Activated CD8-positive, alpha-beta memory T cell treated with anti-CD3 and anti-CD28 coated beads for 48 hours (primary cell): ENCODE measurements at regions not wholly inside any gene's neighbourhood (a gene's known extent, or its start where the extent isn't known, plus 50 kb on each side); places are given as distances from the start of the nearest gene placed in this dataset.

Experiments used
- DNase-seq, 3 experiments: peaks; one replicate each; pipeline ENCODE4 v3.0.0-alpha.2; 2020; ENCODE audit warnings: low read depth in 2 of 3, low spot score in 2 of 3

DNA sequence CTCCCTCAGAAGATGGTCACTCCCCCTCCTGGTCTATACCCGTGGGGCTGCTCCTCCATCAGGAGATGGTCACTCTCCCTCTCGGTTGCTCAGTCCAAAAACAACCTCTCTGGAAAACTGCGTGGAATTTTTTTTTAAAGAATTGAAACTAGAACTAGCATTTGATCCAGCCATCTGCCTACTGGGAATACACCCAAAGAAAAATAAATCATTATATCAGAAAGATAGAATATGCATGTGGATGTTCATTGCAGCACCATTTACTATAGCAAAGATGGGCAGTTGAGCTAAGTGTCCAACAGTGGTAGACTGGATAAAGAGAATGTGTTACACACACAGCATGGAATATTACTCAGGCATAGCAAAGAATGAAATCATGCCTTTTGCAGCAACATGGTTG, 75.7 kb upstream of the B3GAT1 start:
- no peak for DNase-seq

DNA sequence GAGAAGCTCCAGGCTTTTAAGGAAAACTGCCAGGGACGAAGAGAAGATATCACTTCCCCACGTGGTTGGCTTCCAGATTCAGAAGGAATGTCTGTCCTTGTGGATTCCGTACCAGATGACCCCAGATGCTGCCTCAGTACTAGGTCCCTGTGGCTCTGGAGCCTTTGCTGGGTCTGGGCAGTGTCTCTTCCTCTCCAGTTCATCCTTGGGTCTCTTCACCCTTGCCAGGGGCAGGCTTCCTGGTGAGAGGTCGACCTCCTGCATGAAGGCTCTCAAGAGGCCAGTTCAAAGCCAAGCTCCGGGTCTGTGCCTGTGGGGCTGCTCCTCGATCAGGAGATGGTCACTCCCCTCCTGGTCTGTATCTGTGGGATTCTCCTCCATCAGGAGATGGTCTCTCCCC, 74.7 kb upstream of the B3GAT1 start:
- DNase-seq, result no peak

DNA sequence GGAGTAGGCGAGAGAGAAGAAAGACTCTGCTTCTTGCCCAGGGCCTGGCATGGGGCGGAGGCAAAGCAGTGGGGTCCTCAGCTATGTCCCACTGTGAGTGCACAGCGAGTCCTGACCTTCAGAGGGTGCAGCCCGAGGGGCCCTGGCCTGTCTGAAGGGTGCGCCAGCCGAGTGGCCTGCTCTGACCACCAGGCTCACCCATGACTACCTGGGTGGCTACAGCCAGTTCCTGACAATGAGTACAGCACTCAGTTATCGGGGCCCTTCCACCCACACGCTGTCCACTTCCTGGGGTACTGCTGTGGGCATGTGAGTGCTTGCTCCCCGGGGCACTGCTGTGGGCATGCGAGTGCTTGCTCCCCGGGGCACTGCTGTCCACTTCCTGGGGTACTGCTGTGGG, 74.1 kb upstream of the B3GAT1 start:
- no peak for DNase-seq

DNA sequence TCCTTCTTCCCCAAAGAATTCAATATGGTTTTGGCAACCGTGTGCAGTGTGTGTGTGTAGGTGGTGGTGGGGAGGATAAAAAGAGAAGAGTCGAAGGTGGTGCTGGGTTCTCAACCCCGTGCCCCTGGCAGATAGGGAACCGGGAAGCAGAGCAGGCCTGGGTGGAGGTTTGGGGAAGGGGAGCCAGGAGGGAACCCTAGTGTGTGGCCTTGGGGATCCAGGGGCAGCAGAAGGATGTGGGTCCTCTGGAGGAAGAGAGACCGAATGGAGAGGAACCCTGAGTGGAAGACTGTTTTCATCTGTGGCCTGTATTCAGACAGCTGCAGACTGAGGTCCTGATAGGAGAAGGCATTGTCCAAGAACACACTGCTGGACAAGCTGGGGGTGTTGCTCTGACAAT, 73.3 kb upstream of the B3GAT1 start:
- DNase-seq, result no peak

DNA sequence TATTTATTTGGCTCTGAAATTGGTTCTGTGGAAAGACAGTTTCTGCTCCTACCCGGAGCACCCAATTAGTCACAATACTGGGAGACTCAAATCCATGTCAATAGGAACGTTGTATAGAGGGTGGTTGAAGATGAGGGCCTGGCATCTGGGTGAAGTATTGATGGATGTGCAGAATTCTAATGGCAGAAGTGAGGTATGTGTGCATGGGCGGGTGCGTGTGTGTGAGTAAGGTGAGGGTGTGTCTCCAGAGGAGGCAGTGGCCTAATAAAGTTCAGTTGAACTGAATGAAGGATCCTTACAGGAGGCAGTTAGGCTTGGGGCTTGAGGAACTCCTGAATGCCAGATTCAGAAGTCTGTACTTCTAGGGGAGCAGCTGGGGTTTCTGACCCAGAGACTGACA, 71.8 kb upstream of the B3GAT1 start:
- no peak for DNase-seq

DNA sequence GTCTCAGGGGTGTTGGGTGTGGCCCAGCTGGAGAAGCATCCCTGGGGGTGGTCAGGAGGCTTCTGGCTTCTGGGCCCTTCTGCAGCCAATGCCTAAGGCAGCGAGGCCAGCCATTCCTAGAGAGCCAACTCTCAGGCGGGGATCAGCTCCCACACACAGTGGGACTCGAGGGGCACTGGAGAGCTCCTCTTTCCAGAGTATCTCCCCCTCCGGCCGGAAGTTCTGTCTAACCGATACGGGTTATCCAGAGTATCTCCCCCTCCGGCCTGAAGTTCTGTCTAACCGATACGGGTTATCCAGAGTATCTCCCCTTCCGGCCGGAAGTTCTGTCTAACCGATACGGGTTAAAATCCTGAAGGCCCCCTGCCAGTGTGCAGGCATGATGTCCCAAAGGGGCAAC, 71.2 kb upstream of the B3GAT1 start:
- no peak for DNase-seq

DNA sequence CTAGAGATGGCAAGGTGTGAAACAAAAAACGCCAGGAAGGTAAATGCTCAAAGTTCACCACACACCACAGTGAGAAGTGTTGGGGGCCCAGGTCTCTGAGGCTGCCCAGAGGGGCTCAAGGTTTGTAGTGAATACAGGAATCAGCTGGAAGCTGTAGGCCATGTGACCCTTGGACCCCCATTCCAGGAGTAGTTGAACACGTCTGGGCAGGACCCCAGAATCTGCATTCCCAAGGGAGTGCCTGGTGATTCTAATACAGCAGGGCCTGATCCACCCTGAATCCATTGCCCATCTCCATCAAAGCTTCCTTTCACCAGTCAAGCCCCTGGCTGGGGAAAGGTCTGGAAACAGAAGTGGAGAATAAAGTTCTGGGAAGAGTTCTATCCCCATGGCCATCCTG, 70.8 kb upstream of the B3GAT1 start:
- DNase-seq, result no peak

DNA sequence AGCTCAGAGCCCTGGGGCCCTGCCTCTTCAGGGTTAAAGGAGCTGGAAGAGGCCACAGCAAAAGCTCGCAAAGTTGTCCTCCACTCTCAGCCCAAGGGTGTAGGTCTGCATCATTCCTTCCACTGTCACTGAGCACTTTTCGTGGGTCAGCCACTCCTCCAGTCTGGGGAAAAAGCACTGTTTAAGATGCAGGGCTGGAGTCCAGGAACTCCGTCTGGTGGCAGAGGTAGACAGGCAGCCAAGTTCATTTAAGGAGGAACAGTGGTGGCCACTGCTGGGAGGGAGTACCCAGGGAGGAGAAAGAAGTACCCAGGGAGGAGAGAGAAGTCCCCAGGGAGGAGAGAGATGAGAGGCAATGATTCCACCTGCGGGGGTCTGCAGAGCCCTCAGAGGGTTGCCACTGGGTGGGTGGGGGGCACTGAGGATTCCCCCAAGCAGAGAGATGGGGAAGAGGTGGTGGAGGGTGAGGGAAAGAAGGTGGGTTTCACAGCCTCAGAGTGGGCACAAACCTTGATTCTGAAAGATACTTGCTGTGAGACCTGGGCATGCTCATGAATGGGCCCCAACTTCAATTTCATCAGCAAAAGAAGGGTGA, 70.0 kb upstream of the B3GAT1 start:
- DNase-seq, result no peak

DNA sequence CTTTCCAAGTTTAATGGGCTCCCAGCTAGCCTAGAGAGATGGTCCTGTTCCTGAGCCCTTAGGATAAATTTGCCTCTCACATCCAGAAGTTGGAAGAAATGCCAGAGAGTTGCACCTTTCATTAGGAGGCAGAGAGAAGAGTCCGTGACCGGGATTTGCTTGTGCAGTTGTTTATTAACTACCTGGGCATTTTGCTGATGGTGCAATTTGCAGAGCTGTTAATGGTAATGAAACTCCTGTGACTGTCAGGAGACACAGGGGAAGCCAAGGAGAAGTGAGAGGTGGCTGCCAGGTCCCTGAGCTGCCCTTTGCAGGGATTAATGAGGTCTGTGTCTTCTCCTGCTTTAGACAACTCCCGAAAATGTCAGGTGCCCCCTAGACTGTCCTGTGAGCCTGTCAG, 69.1 kb upstream of the B3GAT1 start:
- DNase-seq, result no peak

DNA sequence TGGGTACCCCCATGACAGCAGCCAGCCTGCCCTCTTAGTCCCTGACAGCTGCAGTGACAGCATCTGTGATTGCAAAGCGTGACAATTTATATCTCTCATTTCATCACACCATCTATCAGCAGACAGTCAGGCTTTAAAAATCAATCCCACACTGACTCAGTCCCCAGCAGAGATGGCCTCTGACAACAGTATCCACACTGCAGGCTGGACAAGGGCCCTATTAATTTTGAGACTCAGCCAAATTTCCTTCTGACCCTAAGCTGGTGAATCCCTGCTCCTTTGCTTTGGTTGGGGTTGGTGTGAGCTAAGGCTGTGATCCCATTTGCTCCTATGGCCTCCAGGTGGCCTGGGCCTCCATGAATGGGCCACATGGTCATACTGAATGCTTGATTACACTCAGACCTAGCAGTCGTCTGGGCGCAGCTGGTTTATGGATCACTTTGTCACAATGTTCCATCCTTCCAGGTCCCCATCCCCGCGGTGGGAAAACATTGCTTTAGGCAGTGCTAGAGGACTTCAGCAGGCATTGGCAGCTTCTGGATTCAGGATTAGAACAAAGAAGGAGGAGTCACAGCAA, 68.2 kb upstream of the B3GAT1 start:
- DNase-seq, result no peak

DNA sequence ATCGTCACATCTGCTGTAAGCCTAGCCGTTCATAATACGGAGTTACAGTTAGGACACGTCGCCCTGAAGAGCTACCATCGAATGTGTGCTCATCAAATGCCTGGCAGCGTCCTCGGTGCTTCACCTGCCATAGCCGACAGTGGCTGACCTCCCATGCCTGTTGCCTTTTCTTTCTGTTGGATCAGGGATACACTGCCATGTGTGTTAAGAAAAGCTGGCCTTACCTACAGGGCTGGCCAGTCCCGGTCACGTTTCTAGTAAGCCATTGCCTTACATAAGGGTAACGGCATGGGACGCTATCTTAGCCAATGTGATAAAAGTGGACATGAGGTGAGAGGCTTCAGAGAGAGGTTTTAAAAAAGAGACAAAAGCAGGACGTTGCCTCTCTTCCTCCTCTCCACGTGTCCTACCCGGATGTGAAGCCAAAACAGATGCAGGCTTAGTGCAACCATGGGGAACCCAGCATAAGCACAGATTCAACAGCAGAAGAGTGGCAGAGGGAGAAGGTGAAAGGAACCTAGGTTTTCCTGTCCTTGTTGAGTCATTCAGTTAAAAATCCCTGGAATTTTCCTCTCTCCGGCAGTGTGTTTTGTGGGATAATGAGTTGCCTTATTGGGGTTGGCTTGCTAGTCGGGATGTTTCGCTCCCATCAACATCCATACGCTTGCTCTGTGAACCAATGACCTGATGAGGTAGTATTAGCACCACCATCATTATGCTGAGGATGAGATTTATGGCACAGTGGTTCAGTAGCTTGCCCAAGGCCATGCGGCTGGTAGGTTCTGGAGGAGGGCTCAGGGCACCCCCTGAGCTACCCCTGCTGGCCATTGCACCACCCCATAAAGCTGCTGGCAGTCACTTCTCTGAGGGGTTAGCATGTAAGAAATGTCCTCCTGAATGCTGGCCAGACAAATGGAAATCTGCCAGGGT, 67.4 kb upstream of the B3GAT1 start:
- no peak for DNase-seq

DNA sequence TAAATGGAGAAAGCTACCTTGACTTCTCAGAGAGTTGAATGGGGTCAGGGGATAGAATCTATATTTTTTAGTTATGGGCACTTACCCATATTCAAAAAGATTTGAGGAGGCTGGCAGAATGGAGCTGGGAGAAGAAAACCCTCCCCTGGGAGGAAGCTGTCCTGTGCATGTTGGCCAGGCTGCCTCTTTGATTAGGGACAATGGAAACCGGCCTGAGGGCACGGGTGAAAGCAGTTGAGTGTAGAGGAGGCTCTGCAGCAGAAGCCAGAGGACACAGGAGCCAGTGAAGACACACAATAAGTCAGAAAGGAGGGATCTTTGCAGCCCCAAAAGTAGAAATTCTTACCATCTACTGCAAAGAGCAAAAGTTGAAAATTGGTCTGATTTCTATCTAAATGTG, 66.6 kb upstream of the B3GAT1 start:
- no peak for DNase-seq

DNA sequence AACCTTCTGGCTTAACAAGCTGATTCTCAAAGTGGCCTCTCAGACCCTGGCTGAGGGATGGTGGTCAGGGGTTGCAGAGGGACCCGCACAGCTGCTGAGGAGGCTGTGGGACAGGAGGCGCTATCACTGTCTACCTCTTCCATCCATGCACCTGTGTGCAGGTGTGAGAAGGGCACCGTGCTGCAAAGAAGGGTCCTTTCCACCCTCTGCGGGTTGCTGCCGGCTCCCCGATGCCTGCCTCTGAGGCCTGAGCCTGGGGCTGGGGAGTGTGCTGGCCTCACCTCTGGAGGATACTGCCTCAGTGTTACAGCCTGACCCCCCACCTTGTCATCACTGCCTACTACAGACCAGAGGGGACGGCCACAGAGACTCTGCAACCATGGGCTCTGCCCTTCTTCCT, 66.1 kb upstream of the B3GAT1 start:
- DNase-seq, result no peak

DNA sequence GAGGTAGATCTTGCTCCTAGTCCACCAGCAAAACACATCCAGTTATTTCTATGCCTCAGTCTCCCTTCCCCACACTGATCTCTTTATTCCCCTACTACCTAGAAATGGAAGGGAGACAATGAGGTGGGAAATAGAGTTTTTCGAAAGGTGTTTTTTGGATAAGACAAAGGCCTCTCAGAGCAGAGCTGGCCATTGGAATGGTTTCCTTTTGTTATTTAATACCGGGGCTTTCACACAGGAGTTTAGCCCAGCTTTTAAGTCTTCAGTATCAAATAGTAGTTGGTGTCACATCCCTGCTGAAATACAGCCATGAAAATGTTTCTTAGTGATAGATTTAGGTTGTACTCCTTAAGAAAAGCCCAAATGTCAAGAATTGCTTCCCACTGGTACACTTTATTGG, 65.4 kb upstream of the B3GAT1 start:
- no peak for DNase-seq

DNA sequence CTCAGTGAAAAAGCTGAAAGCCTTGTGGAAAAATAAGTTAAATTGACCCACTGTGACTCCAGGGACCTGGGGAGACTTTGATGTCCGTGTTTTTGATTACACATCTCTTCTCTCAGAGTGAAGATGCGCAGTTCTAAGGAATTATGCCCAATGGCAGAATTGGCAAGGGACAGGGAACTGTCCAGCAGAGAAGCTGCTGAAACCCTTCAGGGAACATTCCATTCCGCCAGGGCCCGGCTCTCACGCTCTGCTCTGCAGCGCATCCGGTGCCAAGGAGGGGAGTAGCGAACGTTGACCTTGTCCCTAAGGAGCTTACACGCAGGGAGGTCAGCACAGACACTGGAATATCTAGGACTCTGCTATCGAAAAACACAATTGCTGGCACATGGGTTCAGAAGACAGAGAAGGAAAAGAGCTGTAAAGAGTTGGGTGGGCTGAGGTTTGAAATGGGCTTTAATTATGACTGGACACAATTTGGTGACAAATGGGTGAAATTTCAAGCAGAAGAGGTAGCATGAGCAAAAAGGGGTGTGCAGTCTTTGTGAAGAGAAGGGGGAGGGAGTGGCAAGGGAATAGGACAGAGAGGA, 64.5 kb upstream of the B3GAT1 start:
- DNase-seq, result no peak

DNA sequence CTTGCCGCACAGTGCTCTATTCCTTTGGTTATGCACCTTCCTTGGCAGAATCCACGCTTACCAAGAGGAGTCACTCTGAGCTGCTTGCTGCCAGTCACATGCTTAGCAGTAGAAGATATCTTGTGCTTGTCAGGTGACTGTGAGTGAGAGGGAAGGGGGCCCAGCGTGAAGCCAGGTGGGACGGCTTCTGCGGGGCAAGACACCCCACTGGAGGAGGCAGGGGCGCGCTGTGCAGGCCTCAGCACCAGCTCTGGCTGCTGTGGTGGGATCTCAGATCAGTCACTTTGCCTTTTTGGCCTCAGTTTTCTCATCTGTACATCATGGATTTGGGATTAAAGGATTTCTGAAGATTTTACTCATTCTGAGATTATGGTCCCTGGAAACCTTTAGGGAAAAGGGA, 63.9 kb upstream of the B3GAT1 start:
- no peak for DNase-seq

DNA sequence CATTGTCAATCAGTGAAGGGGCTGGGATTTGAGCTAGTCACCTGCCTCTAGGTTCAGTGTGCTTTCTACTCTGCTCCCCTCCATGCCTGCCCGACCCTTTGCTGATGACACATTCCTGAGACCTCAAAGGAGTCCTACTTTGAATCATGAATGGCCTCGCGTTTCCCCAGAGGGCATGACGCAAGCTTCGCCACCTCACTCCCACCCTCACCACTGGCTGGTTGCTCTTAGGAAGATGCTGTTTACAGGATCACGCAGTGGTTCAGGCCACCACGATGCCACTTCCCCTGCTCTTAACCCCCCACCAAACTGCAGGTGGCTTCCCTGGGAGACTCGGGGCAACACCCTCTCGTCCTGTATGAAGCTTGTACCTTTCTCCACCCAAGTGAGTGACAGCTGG, 62.9 kb upstream of the B3GAT1 start:
- DNase-seq, result no peak

DNA sequence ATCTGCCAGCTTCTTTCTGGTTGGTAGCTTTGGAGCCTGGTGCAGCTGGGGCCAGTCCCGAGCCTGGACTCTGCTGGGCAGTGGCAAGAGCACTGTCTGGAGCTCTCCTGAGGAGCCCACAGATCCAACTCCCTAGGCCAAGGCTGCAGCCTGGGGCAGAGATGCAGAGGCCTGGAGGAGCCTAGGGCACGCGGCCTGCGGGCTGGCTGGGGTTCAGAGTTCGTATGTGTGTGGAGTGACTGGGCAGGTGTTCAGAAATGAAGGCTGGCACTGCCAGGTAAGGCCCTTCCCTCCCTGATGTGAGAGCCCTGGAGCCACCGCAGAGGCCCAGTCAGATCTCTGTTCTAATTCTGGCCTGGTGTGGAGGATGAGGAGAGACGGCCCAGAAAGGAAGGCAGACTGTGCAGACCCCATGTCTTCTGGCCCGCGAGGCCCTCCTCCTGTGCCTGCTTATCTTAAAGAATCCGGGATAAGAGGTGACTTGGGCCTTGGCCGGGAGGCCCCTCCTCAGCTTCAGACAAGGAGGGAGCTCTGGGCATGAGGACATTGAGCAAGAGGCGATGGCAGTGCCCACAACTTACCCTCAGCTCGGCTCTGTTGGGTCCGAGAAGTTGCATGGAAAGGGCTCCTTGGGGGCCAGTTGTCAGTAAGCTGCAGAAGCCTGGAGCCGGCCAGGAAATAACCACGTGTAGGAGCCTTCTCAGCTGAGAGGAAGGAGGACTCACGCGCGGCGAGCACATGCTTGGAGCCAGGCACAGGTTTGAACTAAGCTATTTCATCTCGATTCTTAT, 62.2 kb upstream of the B3GAT1 start:
- DNase-seq, result no peak

DNA sequence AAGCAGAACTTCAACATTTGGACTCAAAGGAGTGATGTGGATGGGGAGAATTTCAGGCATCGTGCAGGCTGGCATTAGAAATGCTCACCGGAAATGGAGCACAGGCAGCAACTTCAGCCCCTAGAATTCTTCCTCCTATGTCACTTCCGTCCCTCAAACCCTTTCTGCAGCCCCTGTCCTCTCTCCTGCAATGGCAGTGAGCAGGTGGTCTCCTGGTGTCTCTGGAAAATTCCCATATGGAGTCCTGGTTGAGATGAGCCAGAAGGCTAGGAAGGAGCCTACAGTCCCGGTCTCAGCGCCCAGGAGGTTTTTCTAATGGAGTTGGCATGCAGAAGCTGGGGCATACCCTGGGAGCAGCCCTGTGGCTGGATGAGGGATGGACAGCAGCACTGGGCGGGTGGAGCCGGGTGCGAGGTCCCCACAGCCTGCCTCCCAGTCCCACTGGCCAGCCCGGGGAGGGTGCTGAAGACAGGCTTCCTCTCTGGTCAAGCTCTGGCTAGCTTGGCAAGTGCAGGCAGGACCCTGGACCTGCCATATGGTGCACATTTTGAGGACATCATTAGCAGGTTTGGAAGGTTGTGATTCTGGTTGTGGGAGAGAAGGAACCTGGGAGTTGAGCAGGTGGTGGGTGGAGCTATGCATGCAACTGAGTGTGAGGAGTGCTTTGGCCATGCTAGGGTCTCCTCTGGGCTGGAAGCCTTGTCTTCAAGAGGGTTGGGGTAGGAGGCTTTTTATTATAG, 59.8 kb upstream of the B3GAT1 start:
- no peak for DNase-seq

DNA sequence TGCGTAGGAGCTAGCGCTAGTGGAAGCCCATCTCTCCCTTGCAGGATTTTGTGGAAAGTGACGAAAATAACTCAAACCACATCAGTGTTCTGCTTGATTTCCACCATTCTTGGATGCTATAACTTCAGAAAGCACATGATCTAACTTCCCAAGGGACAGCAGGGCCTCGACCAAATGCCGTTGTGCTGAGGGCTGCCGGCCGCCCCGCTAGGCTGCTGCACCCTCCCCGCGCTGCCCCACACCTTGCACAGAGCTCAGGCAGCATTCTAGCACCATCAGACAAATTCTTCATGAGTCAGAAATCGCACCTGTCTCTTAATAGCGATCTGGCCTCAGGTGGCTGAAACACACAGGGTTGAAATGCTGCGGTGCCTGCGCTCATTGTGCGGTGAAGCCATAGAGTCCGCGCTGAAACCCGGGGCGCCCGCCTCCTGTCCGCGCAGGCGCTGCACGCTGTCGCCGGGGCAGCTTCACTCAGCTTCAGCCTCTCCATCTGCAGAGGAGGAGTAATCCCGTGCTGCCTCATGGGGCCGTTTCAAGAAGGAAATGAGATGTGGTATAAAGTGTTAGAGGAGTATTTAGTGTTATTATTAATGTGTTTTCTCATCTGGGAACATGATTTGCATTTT, 59.2 kb upstream of the B3GAT1 start:
- no peak for DNase-seq
